ENCODE measurements at regions not wholly inside any gene's neighbourhood (a gene's known extent, or its start where the extent isn't known, plus 50 kb on each side); places are given as distances from the start of the nearest gene placed in this dataset.
"Not testable (repeated sequence)": the region's sequence is repeated elsewhere in the genome, so short reads cannot be mapped to it uniquely, and the experiment has no call there.

DNA sequence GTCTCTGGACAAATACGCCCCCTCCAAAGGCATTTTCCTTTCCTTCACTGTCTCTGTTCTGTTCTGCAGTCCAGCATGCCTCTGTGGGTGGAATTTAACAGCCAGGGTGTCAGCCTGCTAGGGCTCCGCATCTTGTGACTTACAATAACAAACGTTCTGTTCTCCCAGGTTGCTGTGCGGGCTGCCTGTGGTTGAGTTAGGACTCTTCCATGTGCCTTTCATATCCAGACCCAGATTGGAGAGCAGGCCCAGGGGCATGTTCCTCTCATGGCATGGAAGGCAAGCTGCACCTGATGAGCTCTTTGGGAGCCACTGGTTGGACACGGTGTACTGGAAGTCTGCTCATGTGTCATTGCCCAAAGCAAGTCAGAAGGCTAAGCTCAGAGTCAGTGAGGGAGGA, 742.8 kb upstream of the TPTE start:
- H3K4me3 ChIP-seq (replicated peaks in 1 of 3; ENCODE audit: low read depth in 2 of 3, low read length in 3 of 3); H3K4me2 ChIP-seq (replicated peaks; ENCODE audit: extremely low read depth, low read length, poor library complexity, severe bottlenecking); H3K9ac ChIP-seq (ENCODE audit: insufficient read depth, low read length, poor library complexity, severe bottlenecking); H3K27me3 Mint-ChIP-seq (ENCODE audit: low read depth in 3 of 3); intact Hi-C loops (cut with micrococcal nuclease); H3K27me3 ChIP-seq (ENCODE audit: control insufficient read depth in 2 of 2, insufficient read depth in 2 of 2, low read length in 2 of 2); H3K27ac Mint-ChIP-seq; H3K36me3 ChIP-seq (replicated peaks in 1 of 2; ENCODE audit: control insufficient read depth in 1 of 2, insufficient read depth in 2 of 2, low read length in 2 of 2); H3K79me2 ChIP-seq (ENCODE audit: insufficient read depth, low read length); H3K27ac ChIP-seq (ENCODE audit: low read depth in 1 of 2, low read length in 2 of 2); DNase-seq; H3K36me3 Mint-ChIP-seq; H3K4me1 ChIP-seq (ENCODE audit: control insufficient read depth in 1 of 2, insufficient read depth in 2 of 2, low read length in 2 of 2); H3K4me3 Mint-ChIP-seq; H3K4me1 Mint-ChIP-seq; H2AFZ ChIP-seq (ENCODE audit: insufficient read depth, low read depth, low read length, poor library complexity, severe bottlenecking); H4K20me1 ChIP-seq (ENCODE audit: insufficient read depth, low read length): not testable (repeated sequence)
- H3K9me3 ChIP-seq (replicated peaks in 1 of 2; ENCODE audit: control insufficient read depth in 1 of 2, insufficient read depth in 1 of 2, low read length in 2 of 2), result peaks cover 38 to 73% of the 10 kb centered on the region in 2 donors
- WGBS (ENCODE audit: insufficient coverage), result 70% methylated on average over 5 of the region's 5 CpGs
- peaks cover 20 to 44% (median 36%) of the 10 kb centered on the region in 7 donors for H3K9me3 Mint-ChIP-seq

DNA sequence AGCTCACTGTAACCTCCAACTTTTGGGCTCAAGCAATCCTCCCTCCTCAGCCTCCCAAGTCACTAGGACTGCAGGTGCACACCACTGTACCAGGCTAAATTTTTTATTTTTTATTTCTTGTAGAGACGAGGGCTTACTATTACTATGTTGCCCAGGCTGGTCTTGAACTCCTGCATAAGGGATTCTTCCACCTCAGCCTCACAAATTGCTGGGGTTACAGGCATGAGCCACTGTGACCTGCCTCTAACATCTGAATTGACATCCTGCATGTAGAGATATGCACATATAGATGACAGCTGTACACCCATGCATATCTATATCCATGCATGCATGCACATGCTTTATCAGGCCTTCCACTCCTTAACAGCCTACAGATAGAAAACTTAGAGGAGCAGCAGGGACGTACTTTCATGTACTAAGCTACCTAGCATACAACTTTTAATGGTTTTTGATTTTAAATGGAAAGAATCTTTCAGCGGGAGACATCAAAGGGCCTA, 740.9 kb upstream of the TPTE start:
- intact Hi-C loops (cut with micrococcal nuclease), result no loop called here
- H3K27ac Mint-ChIP-seq, result no peak overlapping the region
- Histone ChIP-seq H2AFZ (ENCODE audit: insufficient read depth, low read depth, low read length, poor library complexity, severe bottlenecking) (no peak overlapping the region), H3K27ac (ENCODE audit: low read depth in 1 of 2, low read length in 2 of 2) (no peak overlapping the region), H3K79me2 (ENCODE audit: insufficient read depth, low read length) (no peaks in the 10 kb centered on the region), H4K20me1 (ENCODE audit: insufficient read depth, low read length) (no peaks in the 10 kb centered on the region), H3K27me3 (ENCODE audit: control insufficient read depth in 2 of 2, insufficient read depth in 2 of 2, low read length in 2 of 2) (no peaks in the 10 kb centered on the region), H3K4me2 (replicated peaks; ENCODE audit: extremely low read depth, low read length, poor library complexity, severe bottlenecking) (no peak overlapping the region), H3K4me3 (replicated peaks in 1 of 3; ENCODE audit: low read depth in 2 of 3, low read length in 3 of 3) (no peak overlapping the region), H3K36me3 (replicated peaks in 1 of 2; ENCODE audit: control insufficient read depth in 1 of 2, insufficient read depth in 2 of 2, low read length in 2 of 2) (no peaks in the 10 kb centered on the region), H3K9me3 (replicated peaks in 1 of 2; ENCODE audit: control insufficient read depth in 1 of 2, insufficient read depth in 1 of 2, low read length in 2 of 2) (peaks cover 40 to 73% of the 10 kb centered on the region in 2 donors), H3K4me1 (ENCODE audit: control insufficient read depth in 1 of 2, insufficient read depth in 2 of 2, low read length in 2 of 2) (no peaks in the 10 kb centered on the region), H3K9ac (ENCODE audit: insufficient read depth, low read length, poor library complexity, severe bottlenecking) (no peak overlapping the region)
- no peaks in the 10 kb centered on the region for H3K36me3 Mint-ChIP-seq
- H3K4me3 Mint-ChIP-seq, result no peak overlapping the region
- WGBS (ENCODE audit: insufficient coverage), result 75% methylated on average over 1 of the region's 3 CpGs
- peaks cover 17 to 46% (median 42%) of the 10 kb centered on the region in 7 donors for H3K9me3 Mint-ChIP-seq
- TF ChIP-seq, protein P1, sequence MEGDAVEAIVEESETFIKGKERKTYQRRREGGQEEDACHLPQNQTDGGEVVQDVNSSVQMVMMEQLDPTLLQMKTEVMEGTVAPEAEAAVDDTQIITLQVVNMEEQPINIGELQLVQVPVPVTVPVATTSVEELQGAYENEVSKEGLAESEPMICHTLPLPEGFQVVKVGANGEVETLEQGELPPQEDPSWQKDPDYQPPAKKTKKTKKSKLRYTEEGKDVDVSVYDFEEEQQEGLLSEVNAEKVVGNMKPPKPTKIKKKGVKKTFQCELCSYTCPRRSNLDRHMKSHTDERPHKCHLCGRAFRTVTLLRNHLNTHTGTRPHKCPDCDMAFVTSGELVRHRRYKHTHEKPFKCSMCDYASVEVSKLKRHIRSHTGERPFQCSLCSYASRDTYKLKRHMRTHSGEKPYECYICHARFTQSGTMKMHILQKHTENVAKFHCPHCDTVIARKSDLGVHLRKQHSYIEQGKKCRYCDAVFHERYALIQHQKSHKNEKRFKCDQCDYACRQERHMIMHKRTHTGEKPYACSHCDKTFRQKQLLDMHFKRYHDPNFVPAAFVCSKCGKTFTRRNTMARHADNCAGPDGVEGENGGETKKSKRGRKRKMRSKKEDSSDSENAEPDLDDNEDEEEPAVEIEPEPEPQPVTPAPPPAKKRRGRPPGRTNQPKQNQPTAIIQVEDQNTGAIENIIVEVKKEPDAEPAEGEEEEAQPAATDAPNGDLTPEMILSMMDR (IDR thresholded peaks at IDR 0.05), result no peak
- no peak for DNase-seq
- no peaks in the 10 kb centered on the region for H3K27me3 Mint-ChIP-seq (ENCODE audit: low read depth in 3 of 3)
- H3K4me1 Mint-ChIP-seq, result no peaks in the 10 kb centered on the region

DNA sequence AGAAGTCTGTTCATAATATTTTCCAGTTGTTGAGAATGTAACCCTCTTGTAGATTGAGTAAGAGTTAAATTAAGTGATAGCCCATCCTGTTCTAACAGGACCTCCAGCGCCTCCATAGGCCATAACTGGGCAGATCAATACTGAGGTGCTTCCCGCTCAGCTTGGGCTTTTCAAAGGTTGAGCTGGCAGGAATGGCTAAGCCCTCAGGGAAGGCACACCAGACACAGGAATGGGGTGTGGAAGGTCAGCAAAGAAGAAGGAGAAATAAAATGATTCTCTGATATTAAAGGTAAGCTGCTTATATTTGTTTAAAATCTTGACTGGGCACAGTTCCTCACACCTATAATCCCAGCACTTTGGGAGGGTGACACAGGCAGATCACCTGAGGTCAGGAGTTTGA, 737.8 kb upstream of the TPTE start:
- H3K27me3 Mint-ChIP-seq (ENCODE audit: low read depth in 3 of 3); H4K20me1 ChIP-seq (ENCODE audit: insufficient read depth, low read length); H3K4me3 Mint-ChIP-seq; H3K36me3 Mint-ChIP-seq; intact Hi-C loops (cut with micrococcal nuclease); H3K9ac ChIP-seq (ENCODE audit: insufficient read depth, low read length, poor library complexity, severe bottlenecking); DNase-seq; H3K36me3 ChIP-seq (replicated peaks in 1 of 2; ENCODE audit: control insufficient read depth in 1 of 2, insufficient read depth in 2 of 2, low read length in 2 of 2); H3K4me3 ChIP-seq (replicated peaks in 1 of 3; ENCODE audit: low read depth in 2 of 3, low read length in 3 of 3); H3K27ac ChIP-seq (ENCODE audit: low read depth in 1 of 2, low read length in 2 of 2); H3K4me2 ChIP-seq (replicated peaks; ENCODE audit: extremely low read depth, low read length, poor library complexity, severe bottlenecking); H3K27ac Mint-ChIP-seq; H3K27me3 ChIP-seq (ENCODE audit: control insufficient read depth in 2 of 2, insufficient read depth in 2 of 2, low read length in 2 of 2); H3K4me1 ChIP-seq (ENCODE audit: control insufficient read depth in 1 of 2, insufficient read depth in 2 of 2, low read length in 2 of 2); H2AFZ ChIP-seq (ENCODE audit: insufficient read depth, low read depth, low read length, poor library complexity, severe bottlenecking); H3K4me1 Mint-ChIP-seq; H3K79me2 ChIP-seq (ENCODE audit: insufficient read depth, low read length): not testable (repeated sequence)
- H3K9me3 ChIP-seq (replicated peaks in 1 of 2; ENCODE audit: control insufficient read depth in 1 of 2, insufficient read depth in 1 of 2, low read length in 2 of 2), result peaks cover 40 to 76% of the 10 kb centered on the region in 2 donors
- peaks cover 10 to 45% (median 31%) of the 10 kb centered on the region in 7 donors for H3K9me3 Mint-ChIP-seq
- WGBS (ENCODE audit: insufficient coverage), result 20% methylated on average over 1 of the region's 2 CpGs

DNA sequence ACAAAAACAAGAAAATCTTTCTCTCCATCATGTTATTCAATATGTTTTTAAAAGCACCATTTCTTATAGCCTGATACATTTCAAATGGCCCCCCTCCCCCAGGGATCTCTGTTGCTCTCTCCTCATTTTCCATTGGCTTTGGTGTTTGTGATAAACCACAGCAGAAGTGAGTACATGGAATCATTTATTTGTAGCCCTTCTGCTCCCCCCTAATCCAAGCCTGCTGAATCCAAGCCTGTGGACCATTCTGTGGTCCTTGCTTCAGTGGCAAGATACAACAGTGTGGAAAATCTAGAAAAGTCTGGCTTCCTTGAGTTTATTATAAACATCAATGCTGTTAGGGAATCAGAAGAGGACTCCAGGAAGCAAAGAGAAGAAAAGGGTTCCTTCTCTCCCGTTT, 737.2 kb upstream of the TPTE start:
- peaks cover 9 to 44% (median 29%) of the 10 kb centered on the region in 7 donors for H3K9me3 Mint-ChIP-seq
- 44% methylated on average over 1 of the region's 1 CpG for WGBS (ENCODE audit: insufficient coverage)
- peaks cover 39 to 75% of the 10 kb centered on the region in 2 donors for H3K9me3 ChIP-seq (replicated peaks in 1 of 2; ENCODE audit: control insufficient read depth in 1 of 2, insufficient read depth in 1 of 2, low read length in 2 of 2)
- H4K20me1 ChIP-seq (ENCODE audit: insufficient read depth, low read length); H3K27ac Mint-ChIP-seq; H3K79me2 ChIP-seq (ENCODE audit: insufficient read depth, low read length); H3K9ac ChIP-seq (ENCODE audit: insufficient read depth, low read length, poor library complexity, severe bottlenecking); DNase-seq; H3K4me3 ChIP-seq (replicated peaks in 1 of 3; ENCODE audit: low read depth in 2 of 3, low read length in 3 of 3); H3K4me1 ChIP-seq (ENCODE audit: control insufficient read depth in 1 of 2, insufficient read depth in 2 of 2, low read length in 2 of 2); H3K36me3 ChIP-seq (replicated peaks in 1 of 2; ENCODE audit: control insufficient read depth in 1 of 2, insufficient read depth in 2 of 2, low read length in 2 of 2); H3K27me3 ChIP-seq (ENCODE audit: control insufficient read depth in 2 of 2, insufficient read depth in 2 of 2, low read length in 2 of 2); intact Hi-C loops (cut with micrococcal nuclease); H2AFZ ChIP-seq (ENCODE audit: insufficient read depth, low read depth, low read length, poor library complexity, severe bottlenecking); H3K4me3 Mint-ChIP-seq; H3K4me1 Mint-ChIP-seq; H3K4me2 ChIP-seq (replicated peaks; ENCODE audit: extremely low read depth, low read length, poor library complexity, severe bottlenecking); H3K27ac ChIP-seq (ENCODE audit: low read depth in 1 of 2, low read length in 2 of 2); H3K27me3 Mint-ChIP-seq (ENCODE audit: low read depth in 3 of 3); H3K36me3 Mint-ChIP-seq: not testable (repeated sequence)

All from CD14-positive monocyte (primary cell).